HFF-Myc (cell line): ENCODE measurements at regions not wholly inside any gene's neighbourhood (a gene's known extent, or its start where the extent isn't known, plus 50 kb on each side); places are given as distances from the start of the nearest gene placed in this dataset.

Experiments
- DNase-seq: peaks from one replicate; pipeline ENCODE4 v3.0.0-alpha.2; 2011; ENCODE audit warnings: low read depth; ENCODE audit errors: extremely low read depth
- H3K4me3 ChIP-seq: replicated peaks from 2 replicates; pipeline ENCODE4 v1.5.1; 2011; ENCODE audit warnings: low read depth, mild to moderate bottlenecking, control low read depth, low read length
- TF ChIP-seq, protein P1 (sequence below): IDR thresholded peaks from 2 replicates; pipeline ENCODE4 v1.5.1; 2012; ENCODE audit warnings: mild to moderate bottlenecking, low read depth, low read length, control low read depth; ENCODE audit errors: missing control alignments

GRCh38 chr5:67674159-67674655 is 477.6 kb upstream of the CD180 start:
- TF ChIP-seq, protein P1, sequence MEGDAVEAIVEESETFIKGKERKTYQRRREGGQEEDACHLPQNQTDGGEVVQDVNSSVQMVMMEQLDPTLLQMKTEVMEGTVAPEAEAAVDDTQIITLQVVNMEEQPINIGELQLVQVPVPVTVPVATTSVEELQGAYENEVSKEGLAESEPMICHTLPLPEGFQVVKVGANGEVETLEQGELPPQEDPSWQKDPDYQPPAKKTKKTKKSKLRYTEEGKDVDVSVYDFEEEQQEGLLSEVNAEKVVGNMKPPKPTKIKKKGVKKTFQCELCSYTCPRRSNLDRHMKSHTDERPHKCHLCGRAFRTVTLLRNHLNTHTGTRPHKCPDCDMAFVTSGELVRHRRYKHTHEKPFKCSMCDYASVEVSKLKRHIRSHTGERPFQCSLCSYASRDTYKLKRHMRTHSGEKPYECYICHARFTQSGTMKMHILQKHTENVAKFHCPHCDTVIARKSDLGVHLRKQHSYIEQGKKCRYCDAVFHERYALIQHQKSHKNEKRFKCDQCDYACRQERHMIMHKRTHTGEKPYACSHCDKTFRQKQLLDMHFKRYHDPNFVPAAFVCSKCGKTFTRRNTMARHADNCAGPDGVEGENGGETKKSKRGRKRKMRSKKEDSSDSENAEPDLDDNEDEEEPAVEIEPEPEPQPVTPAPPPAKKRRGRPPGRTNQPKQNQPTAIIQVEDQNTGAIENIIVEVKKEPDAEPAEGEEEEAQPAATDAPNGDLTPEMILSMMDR, result no peak
- DNase-seq, result no peak
- no peak overlapping the region for H3K4me3 ChIP-seq

- H3K4me3 ChIP-seq, result no peak overlapping the region
- no peak for DNase-seq
- TF ChIP-seq, protein P1, result no peak
Measured at GRCh38 chr5:67673618-67674017, 477.0 kb upstream of the CD180 start.

DNA sequence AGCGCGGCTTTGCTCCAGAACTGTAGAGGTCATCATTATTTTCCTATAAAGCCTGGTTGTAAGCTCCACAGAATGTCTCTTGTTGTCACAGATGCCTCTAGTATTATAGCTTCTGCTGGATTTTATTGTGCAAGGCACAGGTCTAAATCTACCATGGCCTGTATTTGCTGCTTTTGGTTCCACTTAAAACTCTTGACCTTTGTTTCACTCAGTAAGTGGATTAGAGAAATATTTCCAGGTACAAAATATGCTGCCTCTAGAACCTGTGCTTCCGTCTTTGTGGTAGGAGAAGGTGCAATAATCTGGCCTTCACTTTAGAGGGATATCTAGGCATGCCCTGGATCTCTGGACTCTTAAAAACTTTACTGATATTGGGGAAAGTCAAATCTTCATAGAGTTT is 476.6 kb upstream of the CD180 start:
- no peak for DNase-seq
- no peak overlapping the region for H3K4me3 ChIP-seq
- TF ChIP-seq, protein P1, result no peak

DNA sequence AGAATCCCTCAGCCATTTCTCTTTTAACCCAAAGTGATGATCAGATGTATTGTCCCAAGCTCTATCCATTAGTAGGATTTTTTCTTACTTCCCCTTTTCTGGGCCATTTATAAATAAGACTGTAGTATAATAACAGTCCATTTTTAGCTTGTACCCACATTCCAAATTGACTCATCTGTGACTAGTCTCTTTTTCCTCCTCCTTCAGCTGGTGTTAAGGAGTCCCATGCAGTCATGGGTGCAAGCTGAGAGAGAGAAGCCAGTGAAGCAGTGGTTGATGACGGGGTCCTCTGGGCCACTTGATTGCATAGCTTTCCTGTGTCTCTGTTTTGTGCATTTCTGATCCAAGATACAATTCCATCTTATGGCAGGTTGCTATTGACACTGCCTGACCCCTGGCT is 476.0 kb upstream of the CD180 start:
- no peak for DNase-seq
- no peak overlapping the region for H3K4me3 ChIP-seq

DNA sequence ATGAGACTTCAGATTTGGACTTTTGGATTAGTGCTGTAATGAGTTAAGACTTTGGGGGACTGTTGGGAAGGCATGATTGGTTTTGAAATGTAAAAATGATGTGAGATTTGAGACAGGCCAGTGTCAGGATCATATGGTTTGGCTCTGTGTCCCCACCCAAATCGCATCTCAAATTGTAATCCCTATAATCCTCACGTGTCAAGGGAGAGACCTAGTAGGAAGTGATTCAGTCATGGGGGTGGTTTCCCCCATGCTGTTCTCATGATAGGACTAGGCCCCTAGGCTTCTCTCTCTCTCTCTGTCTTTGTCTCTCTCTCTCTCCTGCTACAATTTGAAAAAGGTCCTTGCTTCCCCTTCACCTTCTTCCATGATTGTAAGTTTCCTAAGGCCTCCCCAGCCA is 473.3 kb upstream of the CD180 start:
- no peak overlapping the region for H3K4me3 ChIP-seq
- TF ChIP-seq, protein P1, result no peak
- no peak for DNase-seq

More for the DNA sequence above, 476.0 kb upstream of the CD180 start:
- TF ChIP-seq, protein P1, result no peak

DNA sequence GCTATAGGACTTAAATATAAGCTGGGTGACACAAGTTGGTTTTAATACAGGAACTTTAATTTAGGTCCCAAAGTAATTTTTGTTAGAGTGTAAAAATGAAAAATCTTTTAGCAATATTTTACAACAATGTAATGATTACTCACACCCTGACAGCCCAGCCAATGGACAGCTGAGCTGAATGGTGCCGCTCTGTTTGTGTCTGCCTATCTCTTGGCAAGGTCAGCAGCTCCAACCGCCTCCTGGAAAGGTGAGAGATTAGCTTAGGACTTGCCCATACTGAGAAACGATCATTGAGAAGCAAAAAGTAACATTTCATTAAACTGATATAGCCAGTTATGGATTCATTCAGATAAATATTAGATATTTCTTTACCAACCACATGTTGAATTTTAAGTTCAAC is 463.6 kb upstream of the CD180 start:
- no peak overlapping the region for H3K4me3 ChIP-seq
- TF ChIP-seq, protein P1, result no peak
- no peak for DNase-seq

- TF ChIP-seq, protein P1, result no peak
- no peak for DNase-seq
- no peak overlapping the region for H3K4me3 ChIP-seq
Measured at GRCh38 chr5:67659288-67659687, 462.7 kb upstream of the CD180 start.
